Glutamatergic neuron (in vitro differentiated cells): ENCODE measurements at regions not wholly inside any gene's neighbourhood (a gene's known extent, or its start where the extent isn't known, plus 50 kb on each side); places are given as distances from the start of the nearest gene placed in this dataset.
"Not testable (repeated sequence)": the region's sequence is repeated elsewhere in the genome, so short reads cannot be mapped to it uniquely, and the experiment has no call there.

Experiments
- DNase-seq: peaks from one replicate; pipeline ENCODE4 v3.0.0; 2022
- H3K27ac Mint-ChIP-seq: one replicate; pipeline ENCODE4 v1.8.0; 2020; ENCODE audit warnings: mild to moderate bottlenecking, mixed read lengths, inconsistent platforms; ENCODE audit not compliant: unreplicated experiment
- H3K27me3 Mint-ChIP-seq: one replicate; pipeline ENCODE4 v1.8.0; 2020; ENCODE audit warnings: mild to moderate bottlenecking, moderate library complexity, mixed read lengths, inconsistent platforms; ENCODE audit not compliant: unreplicated experiment
- H3K36me3 Mint-ChIP-seq: one replicate; pipeline ENCODE4 v1.8.0; 2020; ENCODE audit warnings: mild to moderate bottlenecking, mixed read lengths, inconsistent platforms; ENCODE audit not compliant: unreplicated experiment
- H3K4me1 Mint-ChIP-seq: one replicate; pipeline ENCODE4 v1.8.0; 2020; ENCODE audit warnings: mild to moderate bottlenecking, low read depth, mixed read lengths, inconsistent platforms; ENCODE audit not compliant: unreplicated experiment
- H3K4me3 Mint-ChIP-seq: one replicate; pipeline ENCODE4 v1.8.0; 2020; ENCODE audit warnings: mild to moderate bottlenecking, mixed read lengths, inconsistent platforms; ENCODE audit not compliant: unreplicated experiment
- H3K9me3 Mint-ChIP-seq: one replicate; pipeline ENCODE4 v1.8.0; 2020; ENCODE audit warnings: mild to moderate bottlenecking, moderate library complexity, mixed read lengths, inconsistent platforms; ENCODE audit not compliant: unreplicated experiment
- TF ChIP-seq, protein P1 (sequence below): fragments of 200-600 bp; sonication (generic); IDR thresholded peaks from one replicate; pipeline ENCODE4 v1.5.0; 2021; ENCODE audit not compliant: partially characterized antibody, unreplicated experiment

DNA sequence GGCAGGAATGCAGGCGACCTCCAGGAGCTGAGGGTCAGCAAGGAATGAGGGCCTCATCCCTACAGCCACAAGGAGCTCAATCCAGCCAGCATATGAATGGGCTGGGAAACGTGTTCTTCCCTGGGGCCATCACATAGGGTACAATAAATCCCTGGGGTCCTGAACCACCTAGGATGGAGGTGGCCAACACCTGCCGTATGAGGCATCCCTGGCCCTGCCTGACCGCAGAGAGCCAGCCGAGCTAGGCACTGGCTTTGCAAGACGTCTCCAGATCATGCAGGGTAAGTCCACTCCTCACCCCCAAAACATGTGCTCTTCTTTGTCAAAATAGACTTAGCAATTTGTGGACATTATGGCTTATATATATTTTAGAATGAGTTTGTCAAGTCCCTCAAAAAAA lies 303.7 kb upstream of the DIO3 start:
- H3K27ac Mint-ChIP-seq: no peak overlapping the region
- H3K9me3 Mint-ChIP-seq: no peaks in the 10 kb centered on the region
- H3K4me1 Mint-ChIP-seq: no peaks in the 10 kb centered on the region

DNA sequence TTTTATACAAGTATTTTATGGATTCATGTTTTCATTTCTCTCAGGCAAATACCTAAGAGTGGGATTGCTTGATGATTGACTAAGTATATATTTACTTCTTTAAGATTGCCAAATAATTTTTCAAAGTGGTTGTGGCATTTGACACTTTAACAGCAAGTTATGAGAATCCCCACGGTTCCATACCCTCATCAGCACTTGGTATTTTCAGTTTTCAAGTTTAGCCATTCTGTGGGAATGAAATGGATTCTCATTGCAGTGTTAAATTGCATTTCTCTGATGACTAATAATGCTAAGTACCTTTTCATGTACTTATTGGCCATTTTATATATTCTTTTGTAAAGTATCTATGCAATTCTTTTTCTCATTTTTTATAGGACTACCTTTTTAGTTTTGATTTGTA lies 301.5 kb upstream of the DIO3 start:
- H3K4me3 Mint-ChIP-seq: no peak overlapping the region
- H3K27me3 Mint-ChIP-seq: peaks cover 4% of the 10 kb centered on the region
- no peaks in the 10 kb centered on the region for H3K4me1 Mint-ChIP-seq
- TF ChIP-seq, protein P1, sequence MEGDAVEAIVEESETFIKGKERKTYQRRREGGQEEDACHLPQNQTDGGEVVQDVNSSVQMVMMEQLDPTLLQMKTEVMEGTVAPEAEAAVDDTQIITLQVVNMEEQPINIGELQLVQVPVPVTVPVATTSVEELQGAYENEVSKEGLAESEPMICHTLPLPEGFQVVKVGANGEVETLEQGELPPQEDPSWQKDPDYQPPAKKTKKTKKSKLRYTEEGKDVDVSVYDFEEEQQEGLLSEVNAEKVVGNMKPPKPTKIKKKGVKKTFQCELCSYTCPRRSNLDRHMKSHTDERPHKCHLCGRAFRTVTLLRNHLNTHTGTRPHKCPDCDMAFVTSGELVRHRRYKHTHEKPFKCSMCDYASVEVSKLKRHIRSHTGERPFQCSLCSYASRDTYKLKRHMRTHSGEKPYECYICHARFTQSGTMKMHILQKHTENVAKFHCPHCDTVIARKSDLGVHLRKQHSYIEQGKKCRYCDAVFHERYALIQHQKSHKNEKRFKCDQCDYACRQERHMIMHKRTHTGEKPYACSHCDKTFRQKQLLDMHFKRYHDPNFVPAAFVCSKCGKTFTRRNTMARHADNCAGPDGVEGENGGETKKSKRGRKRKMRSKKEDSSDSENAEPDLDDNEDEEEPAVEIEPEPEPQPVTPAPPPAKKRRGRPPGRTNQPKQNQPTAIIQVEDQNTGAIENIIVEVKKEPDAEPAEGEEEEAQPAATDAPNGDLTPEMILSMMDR: no peak
- no peak overlapping the region for H3K27ac Mint-ChIP-seq
- H3K36me3 Mint-ChIP-seq: peaks cover 7% of the 10 kb centered on the region
- DNase-seq: no peak
- H3K9me3 Mint-ChIP-seq: no peaks in the 10 kb centered on the region

More for the DNA sequence above, 303.7 kb upstream of the DIO3 start:
- TF ChIP-seq, protein P1: no peak
- H3K27me3 Mint-ChIP-seq: peaks cover 6% of the 10 kb centered on the region
- H3K36me3 Mint-ChIP-seq: peaks cover 7% of the 10 kb centered on the region
- DNase-seq: no peak
- H3K4me3 Mint-ChIP-seq: no peak overlapping the region

DNA sequence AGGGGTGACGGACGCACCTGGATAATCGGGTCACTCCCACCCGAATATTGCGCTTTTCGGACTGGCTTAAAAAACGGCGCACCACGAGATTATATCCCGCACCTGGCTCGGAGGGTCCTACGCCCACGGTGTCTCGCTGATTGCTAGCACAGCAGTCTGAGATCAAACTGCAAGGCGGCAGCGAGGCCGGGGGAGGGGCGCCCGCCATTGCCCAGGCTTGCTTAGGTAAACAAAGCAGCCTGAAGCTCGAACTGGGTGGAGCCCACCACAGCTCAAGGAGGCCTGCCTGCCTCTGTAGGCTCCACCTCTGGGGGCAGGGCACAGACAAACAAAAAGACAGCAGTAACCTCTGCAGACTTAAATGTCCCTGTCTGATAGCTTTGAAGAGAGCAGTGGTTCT lies 294.9 kb upstream of the DIO3 start:
- not testable (repeated sequence) for H3K36me3 Mint-ChIP-seq, H3K4me1 Mint-ChIP-seq, H3K9me3 Mint-ChIP-seq, H3K27ac Mint-ChIP-seq, DNase-seq, H3K4me3 Mint-ChIP-seq, H3K27me3 Mint-ChIP-seq

- DNase-seq: no peak
- no peaks in the 10 kb centered on the region for H3K9me3 Mint-ChIP-seq
- H3K27me3 Mint-ChIP-seq: no peaks in the 10 kb centered on the region
- no peaks in the 10 kb centered on the region for H3K36me3 Mint-ChIP-seq
- H3K27ac Mint-ChIP-seq: no peak overlapping the region
- H3K4me3 Mint-ChIP-seq: no peak overlapping the region
- no peaks in the 10 kb centered on the region for H3K4me1 Mint-ChIP-seq
- TF ChIP-seq, protein P1: no peak
Measured at GRCh38 chr14:101273091-101273490, 288.2 kb upstream of the DIO3 start.

GRCh38 chr14:101276309-101277091 lies 284.8 kb upstream of the DIO3 start:
- no peak overlapping the region for H3K4me3 Mint-ChIP-seq
- H3K27me3 Mint-ChIP-seq: no peaks in the 10 kb centered on the region
- no peaks in the 10 kb centered on the region for H3K9me3 Mint-ChIP-seq
- H3K36me3 Mint-ChIP-seq: no peaks in the 10 kb centered on the region
- DNase-seq: no peak
- no peak overlapping the region for H3K27ac Mint-ChIP-seq
- H3K4me1 Mint-ChIP-seq: no peaks in the 10 kb centered on the region
- TF ChIP-seq, protein P1: no peak
